ENCODE measurements at regions not wholly inside any gene's neighbourhood (a gene's known extent, or its start where the extent isn't known, plus 50 kb on each side); places are given as distances from the start of the nearest gene placed in this dataset.

GRCh38 chr15:96125721-96126415 lies 204.6 kb upstream of the NR2F2 start:
- no peak for TF ChIP-seq EZH2 (IDR thresholded peaks at IDR 0.05; ENCODE audit: borderline replicate concordance, low read depth, low read length, severe bottlenecking)
- TF ChIP-seq, protein P1, sequence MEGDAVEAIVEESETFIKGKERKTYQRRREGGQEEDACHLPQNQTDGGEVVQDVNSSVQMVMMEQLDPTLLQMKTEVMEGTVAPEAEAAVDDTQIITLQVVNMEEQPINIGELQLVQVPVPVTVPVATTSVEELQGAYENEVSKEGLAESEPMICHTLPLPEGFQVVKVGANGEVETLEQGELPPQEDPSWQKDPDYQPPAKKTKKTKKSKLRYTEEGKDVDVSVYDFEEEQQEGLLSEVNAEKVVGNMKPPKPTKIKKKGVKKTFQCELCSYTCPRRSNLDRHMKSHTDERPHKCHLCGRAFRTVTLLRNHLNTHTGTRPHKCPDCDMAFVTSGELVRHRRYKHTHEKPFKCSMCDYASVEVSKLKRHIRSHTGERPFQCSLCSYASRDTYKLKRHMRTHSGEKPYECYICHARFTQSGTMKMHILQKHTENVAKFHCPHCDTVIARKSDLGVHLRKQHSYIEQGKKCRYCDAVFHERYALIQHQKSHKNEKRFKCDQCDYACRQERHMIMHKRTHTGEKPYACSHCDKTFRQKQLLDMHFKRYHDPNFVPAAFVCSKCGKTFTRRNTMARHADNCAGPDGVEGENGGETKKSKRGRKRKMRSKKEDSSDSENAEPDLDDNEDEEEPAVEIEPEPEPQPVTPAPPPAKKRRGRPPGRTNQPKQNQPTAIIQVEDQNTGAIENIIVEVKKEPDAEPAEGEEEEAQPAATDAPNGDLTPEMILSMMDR (IDR thresholded peaks at IDR 0.05; ENCODE audit: borderline replicate concordance, extremely low read depth, low read length, poor library complexity, severe bottlenecking) = no peak
